Ovary (tissue), 7 donors: ENCODE measurements at regions not wholly inside any gene's neighbourhood (a gene's known extent, or its start where the extent isn't known, plus 50 kb on each side); places are given as distances from the start of the nearest gene placed in this dataset.

ENCODE experiments used
- DNase-seq, 5 donors: peaks; one replicate each; pipeline ENCODE4 v3.0.0-alpha.2; 2019 to 2020
- H3K27ac ChIP-seq, 2 donors: fragments of 200-600 bp; one replicate each; pipeline versions ENCODE4 v1.5.1 to v1.8.0; 2019 to 2022
- H3K27me3 ChIP-seq: fragments of 200-600 bp; one replicate; pipeline ENCODE4 v1.8.0; 2022
- H3K36me3 ChIP-seq: fragments of 200-600 bp; sonication (generic); one replicate; pipeline ENCODE4 v1.5.1; 2019
- H3K4me1 ChIP-seq: one replicate; pipeline ENCODE4 v1.8.1; 2013; ENCODE audit warnings: mild to moderate bottlenecking, moderate library complexity; ENCODE audit not compliant: insufficient read depth
- H3K4me3 ChIP-seq: fragments of 200-600 bp; sonication (generic); one replicate; pipeline ENCODE4 v1.5.1; 2017
- H3K9me3 ChIP-seq, 2 donors: fragments of 200-600 bp in 1 of 2; sonication (generic) in 1 of 2; one replicate each; pipeline versions ENCODE4 v1.5.1 to v1.8.1; 2013 to 2019; ENCODE audit warnings: mild to moderate bottlenecking in 1 of 2, moderate library complexity in 1 of 2
- CTCF ChIP-seq, 3 donors: fragments of 450-650 bp in 2 of 3; fragments of 200-600 bp in 1 of 3; IDR thresholded peaks; one replicate each; pipeline versions ENCODE4 v1.5.1 to v1.8.0; 2016 to 2022; ENCODE audit warnings: antibody characterized with exemption in 3 of 3, mild to moderate bottlenecking in 1 of 3
- EP300 ChIP-seq: sonication (generic); formaldehyde crosslinking; IDR thresholded peaks from one replicate; pipeline ENCODE4 v1.6.1; 2017; ENCODE audit warnings: antibody characterized with exemption
- POLR2A ChIP-seq: fragments of 450-650 bp; IDR thresholded peaks from one replicate; pipeline ENCODE4 v1.6.1; 2017; ENCODE audit warnings: antibody characterized with exemption, mild to moderate bottlenecking, moderate library complexity
- WGBS, 3 donors: extraction: QIAGEN DNeasy Blood & Tissue Kit in 1 of 3; methylation state at CpG; one replicate each; pipeline versions ENCODE4 v1.1.5 to v1.1.7; 2013 to 2017; 5-methylcytosine and 5-hydroxymethylcytosine counted together
- intact Hi-C, 4 donors: fragments of 100-400 bp; cut with DNase I; formaldehyde crosslinking; loops; one replicate each; pipeline versions ENCODE4 v1.11.0 to v1.15.1; 2022 to 2023
- donor health status: DM: no; HTN: no; CAD: no; lungs with moderate emphysema.
- donor health status: DM: no; HTN: no; CAD: no.
- donor health status: Bipolar disorder and iron deficiency.
- donor health status: DM: no; HTN: no; CAD: no.
- donor health status: DM: yes; HTN: yes; CAD: no.

DNA sequence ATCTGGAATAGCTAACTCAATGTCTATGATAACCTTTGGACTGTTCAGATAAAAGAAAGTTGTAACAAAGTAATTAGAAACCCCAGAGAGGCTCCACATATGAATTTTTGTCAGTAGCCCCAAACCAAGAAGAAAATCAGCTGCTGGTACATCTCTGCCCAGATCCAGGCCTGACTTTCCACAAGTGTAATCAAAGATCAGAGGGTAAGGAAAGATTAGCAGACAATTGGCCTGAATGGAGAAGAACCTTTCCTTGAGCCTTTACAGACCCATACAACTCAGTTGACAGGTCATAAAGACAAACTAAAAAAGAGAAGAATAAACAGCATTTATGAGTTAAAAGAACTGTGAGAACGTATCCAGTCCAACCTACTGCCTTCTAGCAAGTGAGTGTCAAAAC is 366.7 kb upstream of the PKN2 start:
- no peak for DNase-seq
- WGBS, 3 donors, result 67 to 79% (median 71%) methylated on average over 1 of the region's 1 CpG
- no peak for TF ChIP-seq CTCF (IDR thresholded peaks at IDR 0.05)
- no peak for TF ChIP-seq POLR2A
- no peak for TF ChIP-seq EP300
- H3K4me3 ChIP-seq, result no peak overlapping the region
- H3K36me3 ChIP-seq, result no peaks in the 10 kb centered on the region
- intact Hi-C loops, result no loop called here
- no peak overlapping the region for H3K27ac ChIP-seq
- no peaks in the 10 kb centered on the region for H3K27me3 ChIP-seq
- H3K4me1 ChIP-seq, result no peaks in the 10 kb centered on the region
- no peaks in the 10 kb centered on the region for H3K9me3 ChIP-seq

GRCh38 chr1:88318740-88319139 is 365.3 kb upstream of the PKN2 start:
- Histone ChIP-seq H3K27ac (no peak overlapping the region), H3K4me3 (no peak overlapping the region), H3K4me1 (no peaks in the 10 kb centered on the region), H3K27me3 (no peaks in the 10 kb centered on the region), H3K36me3 (no peaks in the 10 kb centered on the region), H3K9me3 (no peaks in the 10 kb centered on the region)
- TF ChIP-seq CTCF (IDR thresholded peaks at IDR 0.05), result no peak
- TF ChIP-seq POLR2A, result no peak
- no peak for TF ChIP-seq EP300
- 85 to 91% (median 90%) methylated on average over 7 of the region's 7 CpGs for WGBS, 3 donors
- no peak for DNase-seq
- intact Hi-C loops, result no loop called here

- no peak overlapping the region for H3K27ac ChIP-seq
- H3K4me3 ChIP-seq, result no peak overlapping the region
- no peaks in the 10 kb centered on the region for H3K27me3 ChIP-seq
- intact Hi-C loops, result loop anchor here in 1 of 4 donors (5.0 kb wide), 1 partner anchor 977 kb away; no protein-coding TSS in a partner anchor
- no peaks in the 10 kb centered on the region for H3K36me3 ChIP-seq
- WGBS, 3 donors, result 75 to 81% (median 80%) methylated on average over 3 of the region's 3 CpGs
- TF ChIP-seq EP300, result no peak
- TF ChIP-seq CTCF (IDR thresholded peaks at IDR 0.05), result no peak
- TF ChIP-seq POLR2A, result no peak
- no peaks in the 10 kb centered on the region for H3K4me1 ChIP-seq
- DNase-seq, result no peak
- H3K9me3 ChIP-seq, result no peaks in the 10 kb centered on the region
Measured at GRCh38 chr1:88320291-88320690, 363.8 kb upstream of the PKN2 start.

DNA sequence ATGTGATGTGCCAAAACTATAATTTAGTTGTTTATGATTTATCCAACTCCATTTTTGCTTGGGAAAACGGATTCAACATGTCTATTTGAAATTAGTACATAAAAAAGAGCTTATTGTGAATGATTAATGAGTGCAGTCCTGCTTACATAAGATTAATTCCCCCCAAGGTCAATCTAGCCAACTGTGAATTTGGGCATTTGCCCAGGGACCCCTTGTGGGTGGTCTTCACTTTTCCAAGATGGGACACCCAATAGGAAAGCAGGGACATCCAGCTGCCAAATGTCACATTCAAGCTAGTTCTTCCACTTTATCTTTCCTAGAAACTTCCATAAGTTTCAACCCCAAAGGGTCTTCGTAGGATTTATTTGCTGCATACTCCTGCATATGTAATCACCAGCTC is 362.4 kb upstream of the PKN2 start:
- DNase-seq, result no peak
- Histone ChIP-seq H3K27ac (no peak overlapping the region), H3K27me3 (no peaks in the 10 kb centered on the region), H3K36me3 (no peaks in the 10 kb centered on the region), H3K9me3 (no peaks in the 10 kb centered on the region), H3K4me1 (no peaks in the 10 kb centered on the region), H3K4me3 (no peak overlapping the region)
- 24 to 46% (median 32%) methylated on average over 2 of the region's 2 CpGs for WGBS, 3 donors
- intact Hi-C loops, result loop anchor here in 1 of 4 donors (5.0 kb wide), 1 partner anchor 976 kb away; no protein-coding TSS in a partner anchor
- TF ChIP-seq POLR2A (no peak), CTCF (IDR thresholded peaks at IDR 0.05) (no peak)

DNA sequence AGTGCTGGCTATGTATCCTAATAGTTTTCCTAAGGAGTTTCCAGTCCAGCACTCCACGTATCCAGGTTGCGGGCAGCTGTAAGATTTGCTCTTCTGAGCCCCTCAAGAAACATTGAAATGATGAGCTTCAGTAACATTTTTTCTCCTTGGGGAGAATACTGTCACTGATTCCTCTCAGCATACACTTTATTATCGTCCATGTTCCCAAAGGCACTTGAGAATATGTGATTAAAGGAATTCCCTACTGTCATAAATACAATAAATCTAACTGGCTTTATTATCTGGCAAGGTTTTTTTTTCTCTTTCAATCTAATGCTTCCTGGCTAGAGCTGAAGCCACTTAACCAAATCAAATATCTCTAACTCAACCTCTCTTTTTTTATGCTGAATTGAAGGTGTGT is 359.2 kb upstream of the PKN2 start:
- TF ChIP-seq POLR2A, result no peak
- no peak for TF ChIP-seq CTCF (IDR thresholded peaks at IDR 0.05)
- TF ChIP-seq EP300, result no peak
- intact Hi-C loops, result loop anchor here in 1 of 4 donors (5.0 kb wide), 1 partner anchor 972 kb away; no protein-coding TSS in a partner anchor
- H3K4me3 ChIP-seq, result no peak overlapping the region
- 67 to 93% (median 91%) methylated on average over 3 of the region's 3 CpGs for WGBS, 3 donors
- no peak for DNase-seq
- H3K27me3 ChIP-seq, result no peaks in the 10 kb centered on the region
- no peak overlapping the region for H3K27ac ChIP-seq
- peaks cover 1% of the 10 kb centered on the region for H3K4me1 ChIP-seq
- no peaks in the 10 kb centered on the region for H3K9me3 ChIP-seq
- H3K36me3 ChIP-seq, result no peaks in the 10 kb centered on the region
